HCT116 (cell line): ENCODE measurements at regions not wholly inside any gene's neighbourhood (a gene's known extent, or its start where the extent isn't known, plus 50 kb on each side); places are given as distances from the start of the nearest gene placed in this dataset.

ENCODE experiments used
- ATAC-seq: fragments of 200-7000 bp; cut with Tn5 transposase; 2 replicates; pipeline ENCODE4 v1.9.1; 2020; ENCODE audit warnings: mild to moderate bottlenecking, moderate library complexity
- BruUV-seq: library from RNA; stranded (reverse); fragments of 400-500 nt; replicated peaks from 2 replicates; lab custom pipeline; 2021; lab: Mats Ljungman, UMichigan
- CTCF ChIA-PET: fragments of 300-600 bp; sonication (Branson Sonifier 250); formaldehyde crosslinking; loops from one replicate; lab custom pipeline; 2021; ENCODE audit warnings: antibody characterized with exemption; lab: Charles Lee
- POLR2A ChIA-PET: fragments of 300-600, 350-600 bp; sonication (Branson Sonifier 250); formaldehyde crosslinking; loops from one replicate; lab custom pipeline; 2021; ENCODE audit warnings: antibody characterized with exemption; lab: Charles Lee
- RAD21 ChIA-PET, 2 experiments: fragments of 300-600 bp; sonication (Branson Sonifier 250); formaldehyde crosslinking; loops; one replicate each; lab custom pipeline; 2023; ENCODE audit warnings: low total read pairs in 2 of 2; ENCODE audit not compliant: uncharacterized antibody in 2 of 2, unreplicated experiment in 2 of 2, low non-redundant PET in 1 of 2; lab: Charles Lee
- DNase-seq: peaks from one replicate; pipeline ENCODE4 v3.0.0-alpha.2; 2010; ENCODE audit warnings: low read depth, low spot score
- H2AFZ ChIP-seq: fragments of 200-600 bp; shearing (Covaris generic), sonication (generic); 2 replicates; pipeline ENCODE4 v1.6.1; 2017; ENCODE audit warnings: low read depth, mixed run types, mixed read lengths, antibody characterized with exemption, low read length; ENCODE audit not compliant: poor library complexity, severe bottlenecking
- H3K27ac ChIP-seq: 2 replicates; pipeline ENCODE4 v1.5.1; 2012; ENCODE audit warnings: low read depth, low read length
- H3K27me3 ChIP-seq: fragments of 200-600 bp; sonication (generic); 2 replicates; pipeline ENCODE4 v1.6.1; 2016; ENCODE audit warnings: mixed run types, low read length, mixed read lengths; ENCODE audit not compliant: insufficient read depth
- H3K36me3 ChIP-seq, 2 experiments: fragments of 200-500 bp in 1 of 2; fragments of 200-600 bp in 1 of 2; sonication (Bioruptor generic) in 1 of 2; sonication (generic) in 1 of 2; 2 replicates each; pipeline versions ENCODE4 v1.5.1 to v1.6.1; 2014 to 2016; ENCODE audit warnings: low read length in 2 of 2, inconsistent platforms in 1 of 2, mixed read lengths in 1 of 2, mixed run types in 1 of 2; ENCODE audit not compliant: insufficient read depth in 2 of 2, control insufficient read depth in 1 of 2
- H3K4me1 ChIP-seq, 2 experiments: fragments of 200-600 bp in 1 of 2; sonication (generic) in 1 of 2; 2 replicates each; pipeline versions ENCODE4 v1.5.1 to v1.6.1; 2012 to 2017; ENCODE audit warnings: low read length in 2 of 2, inconsistent platforms in 1 of 2, mild to moderate bottlenecking in 1 of 2, mixed read lengths in 1 of 2, mixed run types in 1 of 2, moderate library complexity in 1 of 2; ENCODE audit not compliant: insufficient read depth in 2 of 2, control insufficient read depth in 1 of 2
- H3K4me2 ChIP-seq: fragments of 200-600 bp; sonication (generic); 2 replicates; pipeline ENCODE4 v1.6.1; 2017; ENCODE audit warnings: mixed run types, low read length, mixed read lengths
- H3K4me3 ChIP-seq, 2 experiments: fragments of 200-600 bp in 1 of 2; sonication (generic) in 1 of 2; replicated peaks in 1 of 2; 2 replicates each; pipeline ENCODE4 v1.5.1; 2011 to 2016; ENCODE audit warnings: low read length in 2 of 2, control low read depth in 1 of 2, low read depth in 1 of 2, mild to moderate bottlenecking in 1 of 2, mixed read lengths in 1 of 2, mixed run types in 1 of 2
- H3K79me2 ChIP-seq: fragments of 200-600 bp; sonication (generic); 2 replicates; pipeline ENCODE4 v1.6.1; 2017; ENCODE audit warnings: mild to moderate bottlenecking, mixed run types, low read length, moderate library complexity, mixed read lengths; ENCODE audit not compliant: insufficient read depth
- H3K9ac ChIP-seq: fragments of 200-600 bp; sonication (generic); 2 replicates; pipeline ENCODE4 v1.6.1; 2016; ENCODE audit warnings: low read length, mixed read lengths
- H3K9me2 ChIP-seq: fragments of 200-600 bp; sonication (generic), shearing (Covaris generic); 2 replicates; pipeline ENCODE4 v1.6.1; 2017; ENCODE audit warnings: mixed run types, mild to moderate bottlenecking, moderate library complexity; ENCODE audit not compliant: insufficient read depth
- H3K9me3 ChIP-seq, 2 experiments: fragments of 200-500 bp in 1 of 2; fragments of 200-600 bp in 1 of 2; sonication (Bioruptor generic) in 1 of 2; sonication (generic) in 1 of 2; 2 replicates each; pipeline ENCODE4 v1.6.1; 2014 to 2017; ENCODE audit warnings: low read length in 2 of 2, mixed read lengths in 2 of 2, inconsistent platforms in 1 of 2, low read depth in 1 of 2, mild to moderate bottlenecking in 1 of 2, mixed run types in 1 of 2, moderate library complexity in 1 of 2; ENCODE audit not compliant: control insufficient read depth in 1 of 2, insufficient read depth in 1 of 2
- H4K20me1 ChIP-seq: fragments of 200-600 bp; sonication (generic), shearing (Covaris generic); 2 replicates; pipeline ENCODE4 v1.6.1; 2017; ENCODE audit warnings: mixed run types, mild to moderate bottlenecking, moderate library complexity; ENCODE audit not compliant: insufficient read depth
- CBX3 ChIP-seq: IDR thresholded peaks from 2 replicates; pipeline ENCODE4 v1.6.1; 2012; ENCODE audit warnings: low read depth
- CEBPB ChIP-seq: IDR thresholded peaks from 2 replicates; pipeline ENCODE4 v1.6.1; 2012; ENCODE audit warnings: low read depth
- EGR1 ChIP-seq: IDR thresholded peaks from 2 replicates; pipeline ENCODE4 v1.6.1; 2012; ENCODE audit warnings: low read depth
- ELF1 ChIP-seq: IDR thresholded peaks from 2 replicates; pipeline ENCODE4 v1.6.1; 2012; ENCODE audit warnings: low read depth, borderline replicate concordance
- EZH2 ChIP-seq: fragments of 200-600 bp; sonication (generic); IDR thresholded peaks from 2 replicates; pipeline ENCODE4 v1.6.1; 2017; ENCODE audit warnings: antibody characterized with exemption, mixed run types
- EZH2phosphoT487 ChIP-seq: fragments of 200-600 bp; IDR thresholded peaks from 2 replicates; pipeline ENCODE4 v1.6.1; 2018; ENCODE audit warnings: antibody characterized with exemption, borderline replicate concordance
- FOSL1 ChIP-seq: IDR thresholded peaks from 2 replicates; pipeline ENCODE4 v1.6.1; 2012; ENCODE audit warnings: low read depth
- POLR2AphosphoS5 ChIP-seq: IDR thresholded peaks from 2 replicates; pipeline ENCODE4 v1.6.1; 2011; ENCODE audit warnings: mild to moderate bottlenecking, low read depth, low read length, moderate library complexity
- RAD21 ChIP-seq: IDR thresholded peaks from 2 replicates; pipeline ENCODE4 v1.6.1; 2012; ENCODE audit warnings: low read depth, mild to moderate bottlenecking
- SIN3A ChIP-seq: IDR thresholded peaks from 2 replicates; pipeline ENCODE4 v1.6.1; 2012; ENCODE audit warnings: low read depth
- SRF ChIP-seq: IDR thresholded peaks from 2 replicates; pipeline ENCODE4 v1.6.1; 2012; ENCODE audit warnings: low read depth
- TCF7L2 ChIP-seq: IDR thresholded peaks from 2 replicates; pipeline ENCODE4 v1.7.0; 2011; ENCODE audit warnings: borderline replicate concordance, inconsistent platforms; ENCODE audit not compliant: insufficient read depth, insufficient read length; ENCODE audit errors: extremely low read depth
- YY1 ChIP-seq: IDR thresholded peaks from 2 replicates; pipeline ENCODE4 v1.6.1; 2011; ENCODE audit warnings: low read length, low read depth, moderate library complexity, mild to moderate bottlenecking; ENCODE audit not compliant: insufficient replicate concordance; ENCODE audit errors: extremely low read depth
- ZFX ChIP-seq: fragments of 450-650 bp; IDR thresholded peaks from 2 replicates; pipeline ENCODE4 v1.6.1; 2017
- ZNF274 ChIP-seq: fragments of 200-500 bp; sonication (Bioruptor generic); IDR thresholded peaks from 2 replicates; pipeline ENCODE4 v1.6.1; 2014; ENCODE audit warnings: mild to moderate bottlenecking, low read depth, low read length, inconsistent platforms
- intact Hi-C: fragments of 100-400 bp; cut with micrococcal nuclease; formaldehyde crosslinking; loops from 2 replicates; pipeline ENCODE4 v1.10.0; 2022
- TF ChIP-seq, protein P1 (sequence below): IDR thresholded peaks from 2 replicates; pipeline ENCODE4 v1.6.1; 2011; ENCODE audit warnings: mild to moderate bottlenecking, low read length, moderate library complexity; ENCODE audit not compliant: insufficient replicate concordance; ENCODE audit errors: extremely low read depth
- TF ChIP-seq, protein P2 (sequence below): IDR thresholded peaks from 2 replicates; pipeline ENCODE4 v1.6.1; 2012
- TF ChIP-seq, protein P3 (sequence below), 3 experiments: fragments of 200-600 bp in 1 of 3; sonication (generic) in 1 of 3; IDR thresholded peaks in 2 of 3; conservative IDR thresholded peaks in 1 of 3; 2 replicates each; pipeline ENCODE4 v1.5.1; 2012 to 2017; ENCODE audit warnings: low read depth in 2 of 3, low read length in 2 of 3, antibody characterized with exemption in 1 of 3, borderline replicate concordance in 1 of 3, control low read depth in 1 of 3, mild to moderate bottlenecking in 1 of 3, mixed read lengths in 1 of 3, mixed run types in 1 of 3, moderate library complexity in 1 of 3; ENCODE audit not compliant: insufficient read depth in 1 of 3
- TF ChIP-seq, protein P4 (sequence below): IDR thresholded peaks from 2 replicates; pipeline ENCODE4 v1.6.1; 2012

DNA sequence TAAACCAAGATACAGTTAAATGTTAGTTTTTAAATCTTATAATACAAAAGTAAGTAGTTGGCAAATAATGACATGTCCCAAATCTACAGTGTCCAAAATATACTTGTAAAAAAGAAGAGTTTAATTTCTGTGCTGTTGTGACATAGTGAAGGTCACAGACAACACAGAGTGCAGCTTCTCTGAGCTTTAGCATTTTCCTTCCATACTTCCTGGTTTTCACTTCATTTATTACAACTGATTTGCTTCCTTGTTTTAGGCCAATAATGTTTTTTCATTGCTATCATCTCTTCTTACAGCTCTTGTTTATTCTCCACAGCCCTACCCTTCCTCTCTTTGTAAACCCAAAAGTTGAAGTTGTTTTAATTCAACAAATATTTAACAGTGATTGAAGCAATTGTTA lies 132.4 kb upstream of the TET2 start (continued):
- TF ChIP-seq, protein P1, sequence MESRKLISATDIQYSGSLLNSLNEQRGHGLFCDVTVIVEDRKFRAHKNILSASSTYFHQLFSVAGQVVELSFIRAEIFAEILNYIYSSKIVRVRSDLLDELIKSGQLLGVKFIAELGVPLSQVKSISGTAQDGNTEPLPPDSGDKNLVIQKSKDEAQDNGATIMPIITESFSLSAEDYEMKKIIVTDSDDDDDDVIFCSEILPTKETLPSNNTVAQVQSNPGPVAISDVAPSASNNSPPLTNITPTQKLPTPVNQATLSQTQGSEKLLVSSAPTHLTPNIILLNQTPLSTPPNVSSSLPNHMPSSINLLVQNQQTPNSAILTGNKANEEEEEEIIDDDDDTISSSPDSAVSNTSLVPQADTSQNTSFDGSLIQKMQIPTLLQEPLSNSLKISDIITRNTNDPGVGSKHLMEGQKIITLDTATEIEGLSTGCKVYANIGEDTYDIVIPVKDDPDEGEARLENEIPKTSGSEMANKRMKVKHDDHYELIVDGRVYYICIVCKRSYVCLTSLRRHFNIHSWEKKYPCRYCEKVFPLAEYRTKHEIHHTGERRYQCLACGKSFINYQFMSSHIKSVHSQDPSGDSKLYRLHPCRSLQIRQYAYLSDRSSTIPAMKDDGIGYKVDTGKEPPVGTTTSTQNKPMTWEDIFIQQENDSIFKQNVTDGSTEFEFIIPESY = no peak
- TF ChIP-seq TCF7L2 (no peak), CEBPB (no peak), RAD21 (no peak), POLR2AphosphoS5 (no peak), SIN3A (no peak)
- TF ChIP-seq, protein P2, sequence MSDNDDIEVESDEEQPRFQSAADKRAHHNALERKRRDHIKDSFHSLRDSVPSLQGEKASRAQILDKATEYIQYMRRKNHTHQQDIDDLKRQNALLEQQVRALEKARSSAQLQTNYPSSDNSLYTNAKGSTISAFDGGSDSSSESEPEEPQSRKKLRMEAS = no peak
- TF ChIP-seq, protein P3, sequence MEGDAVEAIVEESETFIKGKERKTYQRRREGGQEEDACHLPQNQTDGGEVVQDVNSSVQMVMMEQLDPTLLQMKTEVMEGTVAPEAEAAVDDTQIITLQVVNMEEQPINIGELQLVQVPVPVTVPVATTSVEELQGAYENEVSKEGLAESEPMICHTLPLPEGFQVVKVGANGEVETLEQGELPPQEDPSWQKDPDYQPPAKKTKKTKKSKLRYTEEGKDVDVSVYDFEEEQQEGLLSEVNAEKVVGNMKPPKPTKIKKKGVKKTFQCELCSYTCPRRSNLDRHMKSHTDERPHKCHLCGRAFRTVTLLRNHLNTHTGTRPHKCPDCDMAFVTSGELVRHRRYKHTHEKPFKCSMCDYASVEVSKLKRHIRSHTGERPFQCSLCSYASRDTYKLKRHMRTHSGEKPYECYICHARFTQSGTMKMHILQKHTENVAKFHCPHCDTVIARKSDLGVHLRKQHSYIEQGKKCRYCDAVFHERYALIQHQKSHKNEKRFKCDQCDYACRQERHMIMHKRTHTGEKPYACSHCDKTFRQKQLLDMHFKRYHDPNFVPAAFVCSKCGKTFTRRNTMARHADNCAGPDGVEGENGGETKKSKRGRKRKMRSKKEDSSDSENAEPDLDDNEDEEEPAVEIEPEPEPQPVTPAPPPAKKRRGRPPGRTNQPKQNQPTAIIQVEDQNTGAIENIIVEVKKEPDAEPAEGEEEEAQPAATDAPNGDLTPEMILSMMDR (IDR thresholded peaks at IDR 0.05 in 2 of 3, conservative IDR thresholded peaks at IDR 0.05 in 1 of 3; ENCODE audit: borderline replicate concordance in 1 of 3, insufficient read depth in 1 of 3, low read depth in 2 of 3, low read length in 2 of 3) = no peak

DNA sequence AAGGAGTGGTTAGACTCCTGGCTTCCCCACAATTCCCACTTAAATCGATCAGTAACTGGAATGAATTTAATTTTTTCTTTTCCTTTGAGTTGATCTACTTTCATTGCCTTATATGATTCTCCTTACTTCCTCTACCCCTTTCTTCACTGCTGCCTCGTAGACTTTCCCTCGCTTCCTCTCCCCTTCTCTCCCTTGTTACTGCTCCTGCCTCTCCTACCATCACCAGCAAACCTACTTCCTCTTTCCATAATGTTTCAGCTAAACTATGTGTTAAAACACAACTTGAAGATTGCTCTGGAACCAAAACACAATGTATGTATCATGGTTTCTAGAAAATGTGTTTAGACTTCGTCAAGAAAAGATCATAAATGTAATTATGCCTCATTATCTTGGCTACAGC lies 132.0 kb upstream of the TET2 start:
- no peak overlapping the region for H3K4me3 ChIP-seq
- H3K9me2 ChIP-seq = no peaks in the 10 kb centered on the region
- H3K27me3 ChIP-seq = no peaks in the 10 kb centered on the region
- H3K36me3 ChIP-seq = no peaks in the 10 kb centered on the region
- no peaks in the 10 kb centered on the region for H3K9me3 ChIP-seq
- H2AFZ ChIP-seq = peak overlapping the region; percentile 13
- no peak overlapping the region for H3K9ac ChIP-seq
- no peak overlapping the region for H3K4me2 ChIP-seq
- H3K79me2 ChIP-seq = no peaks in the 10 kb centered on the region
- ChIA-PET RAD21 (no interaction called here), CTCF (no interaction called here), POLR2A (no interaction called here)
- H3K4me1 ChIP-seq = no peaks in the 10 kb centered on the region
- ATAC-seq (no peak), DNase-seq (no peak)
- H4K20me1 ChIP-seq = no peaks in the 10 kb centered on the region
- intact Hi-C loops = no loop called here
- BruUV-seq = no TSS peak
- no peak overlapping the region for H3K27ac ChIP-seq
- TF ChIP-seq, protein P4, sequence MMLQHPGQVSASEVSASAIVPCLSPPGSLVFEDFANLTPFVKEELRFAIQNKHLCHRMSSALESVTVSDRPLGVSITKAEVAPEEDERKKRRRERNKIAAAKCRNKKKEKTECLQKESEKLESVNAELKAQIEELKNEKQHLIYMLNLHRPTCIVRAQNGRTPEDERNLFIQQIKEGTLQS = no peak
- TF ChIP-seq ZFX = no peak
- TF ChIP-seq YY1 = no peak
- no peak for TF ChIP-seq EZH2
- no peak for TF ChIP-seq FOSL1
- no peak for TF ChIP-seq EGR1
- TF ChIP-seq, protein P3 (IDR thresholded peaks at IDR 0.05 in 2 of 3, conservative IDR thresholded peaks at IDR 0.05 in 1 of 3; ENCODE audit: borderline replicate concordance in 1 of 3, insufficient read depth in 1 of 3, low read depth in 2 of 3, low read length in 2 of 3) = no peak
- no peak for TF ChIP-seq EZH2phosphoT487
- no peak for TF ChIP-seq CBX3
- no peak for TF ChIP-seq SRF
- TF ChIP-seq POLR2AphosphoS5 = no peak
- no peak for TF ChIP-seq ZNF274
- no peak for TF ChIP-seq ELF1
